ENCODE measurements at regions not wholly inside any gene's neighbourhood (a gene's known extent, or its start where the extent isn't known, plus 50 kb on each side); places are given as distances from the start of the nearest gene placed in this dataset.

GRCh38 chr1:18561967-18562366 lies 68.7 kb upstream of the PAX7 start:
- no peaks in the 10 kb centered on the region for H3K9me3 ChIP-seq
- no peaks in the 10 kb centered on the region for H3K36me3 ChIP-seq
- no peak overlapping the region for H3K4me3 ChIP-seq
- TF ChIP-seq CTCF (IDR thresholded peaks at IDR 0.05), result no peak
- no peak overlapping the region for H3K27ac ChIP-seq
- H3K27me3 ChIP-seq, result peaks cover 0 to 12% of the 10 kb centered on the region in 2 donors
- peaks cover 0 to 6% of the 10 kb centered on the region in 2 donors for H3K4me1 ChIP-seq
- no peak for DNase-seq (ENCODE audit: low spot score)

GRCh38 chr1:18564676-18565075 lies 66.0 kb upstream of the PAX7 start:
- Histone ChIP-seq H3K27ac (no peak overlapping the region), H3K27me3 (no peaks in the 10 kb centered on the region), H3K36me3 (no peaks in the 10 kb centered on the region), H3K4me1 (no peaks in the 10 kb centered on the region), H3K9me3 (peaks cover 0 to 10% of the 10 kb centered on the region in 2 donors), H3K4me3 (no peak overlapping the region)
- DNase-seq (ENCODE audit: low spot score), result no peak
- no peak for TF ChIP-seq CTCF (IDR thresholded peaks at IDR 0.05)

GRCh38 chr1:18565321-18565720 lies 65.3 kb upstream of the PAX7 start:
- no peaks in the 10 kb centered on the region for H3K4me1 ChIP-seq
- H3K36me3 ChIP-seq, result no peaks in the 10 kb centered on the region
- H3K4me3 ChIP-seq, result no peak overlapping the region
- no peak for TF ChIP-seq CTCF (IDR thresholded peaks at IDR 0.05)
- no peaks in the 10 kb centered on the region for H3K27me3 ChIP-seq
- H3K9me3 ChIP-seq, result peaks cover 0 to 10% of the 10 kb centered on the region in 2 donors
- DNase-seq (ENCODE audit: low spot score), result no peak
- H3K27ac ChIP-seq, result no peak overlapping the region

GRCh38 chr1:18568489-18568888 lies 62.2 kb upstream of the PAX7 start:
- Histone ChIP-seq H3K36me3 (no peaks in the 10 kb centered on the region), H3K27me3 (no peaks in the 10 kb centered on the region), H3K9me3 (peaks cover 0 to 10% of the 10 kb centered on the region in 2 donors), H3K4me1 (no peaks in the 10 kb centered on the region), H3K4me3 (no peak overlapping the region), H3K27ac (no peak overlapping the region)
- TF ChIP-seq CTCF (IDR thresholded peaks at IDR 0.05), result no peak
- DNase-seq (ENCODE audit: low spot score), result no peak

GRCh38 chr1:18569251-18569650 lies 61.4 kb upstream of the PAX7 start:
- Histone ChIP-seq H3K4me1 (no peaks in the 10 kb centered on the region), H3K27me3 (no peaks in the 10 kb centered on the region), H3K27ac (no peak overlapping the region), H3K36me3 (no peaks in the 10 kb centered on the region), H3K9me3 (peaks cover 0 to 10% of the 10 kb centered on the region in 2 donors), H3K4me3 (no peak overlapping the region)
- no peak for TF ChIP-seq CTCF (IDR thresholded peaks at IDR 0.05)
- DNase-seq (ENCODE audit: low spot score), result no peak

GRCh38 chr1:18569811-18570545 lies 60.7 kb upstream of the PAX7 start:
- no peaks in the 10 kb centered on the region for H3K27me3 ChIP-seq

More at GRCh38 chr1:18569811-18570545, 60.7 kb upstream of the PAX7 start:
- H3K4me1 ChIP-seq, result no peaks in the 10 kb centered on the region
- DNase-seq (ENCODE audit: low spot score), result no peak
- no peak overlapping the region for H3K4me3 ChIP-seq
- H3K27ac ChIP-seq, result no peak overlapping the region
- peaks cover 0 to 10% of the 10 kb centered on the region in 2 donors for H3K9me3 ChIP-seq
- TF ChIP-seq CTCF (IDR thresholded peaks at IDR 0.05), result no peak
- H3K36me3 ChIP-seq, result no peaks in the 10 kb centered on the region

Measured in right atrium auricular region (tissue), 2 donors.